NT2/D1 (cell line): ENCODE measurements at regions not wholly inside any gene's neighbourhood (a gene's known extent, or its start where the extent isn't known, plus 50 kb on each side); places are given as distances from the start of the nearest gene placed in this dataset.

Source experiments
- SUZ12 ChIP-seq: IDR thresholded peaks from 2 replicates; pipeline ENCODE4 v1.6.1; 2011; ENCODE audit not compliant: insufficient read length, insufficient read depth; ENCODE audit errors: extremely low read depth
- YY1 ChIP-seq: IDR thresholded peaks from 2 replicates; pipeline ENCODE4 v1.6.1; 2011; ENCODE audit not compliant: insufficient read length, insufficient read depth

DNA sequence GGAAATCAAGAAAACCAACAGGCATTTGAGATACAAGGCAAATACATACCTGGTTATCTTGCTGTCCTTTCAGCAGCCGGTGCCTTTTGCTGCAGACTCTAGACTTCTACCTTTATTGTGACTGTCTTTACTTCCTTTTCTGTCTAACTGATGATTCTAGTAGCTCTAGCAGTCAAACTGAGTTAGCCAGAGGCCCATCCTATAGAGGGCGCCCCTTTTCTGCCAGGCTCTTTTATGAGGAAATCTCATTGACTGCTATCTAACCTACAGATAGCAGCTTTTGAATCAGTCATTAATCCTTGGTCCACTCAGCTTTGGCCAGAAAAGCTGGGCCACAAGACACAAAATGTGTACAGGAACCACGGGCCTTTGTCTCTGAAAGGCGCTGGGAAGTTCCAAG, 87.5 kb upstream of the WSB1 start:
- no peak for TF ChIP-seq YY1
- no peak for TF ChIP-seq SUZ12
